Gastrocnemius medialis (tissue), 4 donors: ENCODE measurements at regions not wholly inside any gene's neighbourhood (a gene's known extent, or its start where the extent isn't known, plus 50 kb on each side); places are given as distances from the start of the nearest gene placed in this dataset.

Source experiments
- CTCF ChIP-seq, 5 experiments: fragments of 450-650 bp in 3 of 5; fragments of 200-600 bp in 2 of 5; sonication (generic) in 2 of 5; IDR thresholded peaks in 4 of 5; conservative IDR thresholded peaks in 1 of 5; 1 replicate in 4 of 5; 2 replicates in 1 of 5; pipeline ENCODE4 v1.5.1; 2016 to 2019; ENCODE audit warnings: antibody characterized with exemption in 5 of 5, mild to moderate bottlenecking in 3 of 5, moderate library complexity in 3 of 5
- POLR2A ChIP-seq, 2 donors: fragments of 450-650 bp; IDR thresholded peaks; one replicate each; pipeline ENCODE4 v1.6.1; 2017; ENCODE audit warnings: antibody characterized with exemption in 2 of 2, mild to moderate bottlenecking in 2 of 2, moderate library complexity in 2 of 2

GRCh38 chr3:99365979-99366378, 272.4 kb upstream of the COL8A1 start:
- TF ChIP-seq CTCF (IDR thresholded peaks at IDR 0.05 in 4 of 5, conservative IDR thresholded peaks at IDR 0.05 in 1 of 5), result no peak
- TF ChIP-seq POLR2A (IDR thresholded peaks at IDR 0.05), result no peak
